22Rv1 (cell line): ENCODE measurements at regions not wholly inside any gene's neighbourhood (a gene's known extent, or its start where the extent isn't known, plus 50 kb on each side); places are given as distances from the start of the nearest gene placed in this dataset.

Experiments used
- CTCF ChIP-seq: fragments of 450-650 bp; IDR thresholded peaks from 2 replicates; pipeline ENCODE4 v1.5.1; 2017; ENCODE audit warnings: mild to moderate bottlenecking
- ZFX ChIP-seq: fragments of 450-650 bp; IDR thresholded peaks from 2 replicates; pipeline ENCODE4 v1.6.1; 2017; ENCODE audit warnings: antibody characterized with exemption, borderline replicate concordance

- TF ChIP-seq CTCF (no peak), ZFX (no peak)
Observed at GRCh38 chr20:17014217-17014616, 212.6 kb upstream of the PCSK2 start.
